HG03025 (cell line): ENCODE measurements at regions not wholly inside any gene's neighbourhood (a gene's known extent, or its start where the extent isn't known, plus 50 kb on each side); places are given as distances from the start of the nearest gene placed in this dataset.

Experiments
- ATAC-seq: cut with Tn5 transposase; IDR thresholded peaks from one replicate; pipeline ENCODE4 v1.9.1; 2021; ENCODE audit warnings: mild to moderate bottlenecking, moderate library complexity; ENCODE audit not compliant: unreplicated experiment, low FRiP score

- no peak for ATAC-seq
Observed at GRCh38 chr1:96329121-96329520, 392.5 kb upstream of the PTBP2 start.

GRCh38 chr1:96331596-96331995 is 390.0 kb upstream of the PTBP2 start:
- ATAC-seq, result no peak

- ATAC-seq, result no peak
Observed at GRCh38 chr1:96333522-96334235, 387.9 kb upstream of the PTBP2 start.

- no peak for ATAC-seq
Observed at GRCh38 chr1:96334236-96334557, 387.4 kb upstream of the PTBP2 start.

GRCh38 chr1:96338622-96339021 is 383.0 kb upstream of the PTBP2 start:
- no peak for ATAC-seq

GRCh38 chr1:96340686-96341085 is 380.9 kb upstream of the PTBP2 start:
- no peak for ATAC-seq

GRCh38 chr1:96346719-96347118 is 374.9 kb upstream of the PTBP2 start:
- ATAC-seq, result no peak

- no peak for ATAC-seq
Observed at GRCh38 chr1:96349896-96350295, 371.7 kb upstream of the PTBP2 start.

GRCh38 chr1:96352733-96353132 is 368.9 kb upstream of the PTBP2 start:
- ATAC-seq, result no peak

- no peak for ATAC-seq
Observed at GRCh38 chr1:96355521-96355920, 366.1 kb upstream of the PTBP2 start.

- ATAC-seq, result no peak
Observed at GRCh38 chr1:96355961-96356360, 365.6 kb upstream of the PTBP2 start.

- no peak for ATAC-seq
Observed at GRCh38 chr1:96357141-96357765, 364.3 kb upstream of the PTBP2 start.

GRCh38 chr1:96358057-96358456 is 363.5 kb upstream of the PTBP2 start:
- ATAC-seq, result no peak

- no peak for ATAC-seq
Observed at GRCh38 chr1:96360036-96360795, 361.4 kb upstream of the PTBP2 start.

- no peak for ATAC-seq
Observed at GRCh38 chr1:96361271-96361856, 360.2 kb upstream of the PTBP2 start.

- no peak for ATAC-seq
Observed at GRCh38 chr1:96361961-96362360, 359.6 kb upstream of the PTBP2 start.

- no peak for ATAC-seq
Observed at GRCh38 chr1:96362623-96363022, 359.0 kb upstream of the PTBP2 start.

GRCh38 chr1:96363826-96364225 is 357.8 kb upstream of the PTBP2 start:
- no peak for ATAC-seq

GRCh38 chr1:96364576-96364975 is 357.0 kb upstream of the PTBP2 start:
- no peak for ATAC-seq

GRCh38 chr1:96365076-96365475 is 356.5 kb upstream of the PTBP2 start:
- ATAC-seq, result no peak

GRCh38 chr1:96365596-96366390 is 355.8 kb upstream of the PTBP2 start:
- no peak for ATAC-seq
